HFFc6 (cell line): ENCODE measurements at regions not wholly inside any gene's neighbourhood (a gene's known extent, or its start where the extent isn't known, plus 50 kb on each side); places are given as distances from the start of the nearest gene placed in this dataset.
A peak's percentile ranks its signal among the peaks of the same experiment; 100 is the strongest.
"Not testable (repeated sequence)": the region's sequence is repeated elsewhere in the genome, so short reads cannot be mapped to it uniquely, and the experiment has no call there.

Experiments used
- DNase-seq: peaks from one replicate; pipeline ENCODE4 v3.0.0-alpha.2; 2018
- H3K27ac Mint-ChIP-seq: 2 replicates; pipeline ENCODE4 v1.8.0; 2020; ENCODE audit warnings: mild to moderate bottlenecking, mixed read lengths
- H3K27me3 Mint-ChIP-seq: 2 replicates; pipeline ENCODE4 v1.8.0; 2021; ENCODE audit warnings: mild to moderate bottlenecking, moderate library complexity, mixed read lengths; ENCODE audit not compliant: insufficient read depth
- H3K36me3 Mint-ChIP-seq: 2 replicates; pipeline ENCODE4 v1.8.0; 2021; ENCODE audit warnings: low read depth, mixed read lengths
- H3K4me1 Mint-ChIP-seq: 2 replicates; pipeline ENCODE4 v1.8.0; 2020; ENCODE audit warnings: low read depth, mixed read lengths
- H3K4me3 Mint-ChIP-seq: 2 replicates; pipeline ENCODE4 v1.8.0; 2020; ENCODE audit warnings: mild to moderate bottlenecking, moderate library complexity, mixed read lengths
- H3K9me3 Mint-ChIP-seq: 2 replicates; pipeline ENCODE4 v1.8.0; 2020; ENCODE audit warnings: mild to moderate bottlenecking, mixed read lengths
- CTCF ChIP-seq: fragments of 200-600 bp; sonication (generic); IDR thresholded peaks from 2 replicates; pipeline ENCODE4 v1.5.0; 2021; ENCODE audit warnings: antibody characterized with exemption, mild to moderate bottlenecking

- Mint-ChIP-seq H3K36me3 (no peaks in the 10 kb centered on the region; the same call in 1 of the 2 replicates), H3K27ac (peak overlapping the region; percentile 31), H3K27me3 (no peaks in the 10 kb centered on the region; the same call in none of the 2 replicates), H3K4me1 (peaks cover 57% of the 10 kb centered on the region), H3K4me3 (0 out of 2 replicates have a peak overlapping the region, but pooled peaks have one; percentile 8), H3K9me3 (no peaks in the 10 kb centered on the region)
- DNase-seq: peak; percentile 77
- TF ChIP-seq CTCF: no peak
Observed at GRCh38 chr4:17232566-17233253, 279.2 kb downstream of the QDPR start.

- Mint-ChIP-seq H3K27ac (peak overlapping the region; percentile 31), H3K4me1 (peaks cover 49% of the 10 kb centered on the region)
- H3K36me3 Mint-ChIP-seq, H3K27me3 Mint-ChIP-seq, H3K4me3 Mint-ChIP-seq, DNase-seq, H3K9me3 Mint-ChIP-seq: not testable (repeated sequence)
Observed at GRCh38 chr4:17231880-17232475, 279.9 kb downstream of the QDPR start.

- no peak for TF ChIP-seq CTCF
- peaks cover 37% of the 10 kb centered on the region for H3K4me1 Mint-ChIP-seq
- no peak for DNase-seq
- no peaks in the 10 kb centered on the region for H3K9me3 Mint-ChIP-seq
- H3K36me3 Mint-ChIP-seq: no peaks in the 10 kb centered on the region
- H3K4me3 Mint-ChIP-seq: no peak overlapping the region
- no peaks in the 10 kb centered on the region; the same call in none of the 2 replicates for H3K27me3 Mint-ChIP-seq
- H3K27ac Mint-ChIP-seq: no peak overlapping the region
Observed at GRCh38 chr4:17230727-17231126, 281.2 kb downstream of the QDPR start.

- Mint-ChIP-seq H3K27ac (no peak overlapping the region), H3K9me3 (peaks cover 5% of the 10 kb centered on the region), H3K4me3 (no peak overlapping the region), H3K36me3 (no peaks in the 10 kb centered on the region; the same call in 1 of the 2 replicates), H3K27me3 (no peaks in the 10 kb centered on the region), H3K4me1 (no peaks in the 10 kb centered on the region)
- DNase-seq: no peak
- TF ChIP-seq CTCF: no peak
Observed at GRCh38 chr4:17220816-17221215, 291.1 kb downstream of the QDPR start.

- peaks cover 13% of the 10 kb centered on the region for H3K36me3 Mint-ChIP-seq
- TF ChIP-seq CTCF: no peak
- H3K4me3 Mint-ChIP-seq: no peak overlapping the region
- peaks cover 25% of the 10 kb centered on the region for H3K9me3 Mint-ChIP-seq
- H3K27ac Mint-ChIP-seq: no peak overlapping the region
- DNase-seq: no peak
- H3K4me1 Mint-ChIP-seq: no peaks in the 10 kb centered on the region
- no peaks in the 10 kb centered on the region for H3K27me3 Mint-ChIP-seq
Observed at GRCh38 chr4:17218786-17219185, 293.1 kb downstream of the QDPR start.
